HG03175 (cell line): ENCODE measurements at regions not wholly inside any gene's neighbourhood (a gene's known extent, or its start where the extent isn't known, plus 50 kb on each side); places are given as distances from the start of the nearest gene placed in this dataset.
A peak's percentile ranks its signal among the peaks of the same experiment; 100 is the strongest.

Experiments used
- ATAC-seq: cut with Tn5 transposase; IDR thresholded peaks from one replicate; pipeline ENCODE4 v1.9.1; 2021; ENCODE audit warnings: mild to moderate bottlenecking, moderate library complexity; ENCODE audit not compliant: unreplicated experiment

- no peak for ATAC-seq
Measured at GRCh38 chr9:88326936-88327335, 61.3 kb upstream of the SPIN1 start.

GRCh38 chr9:88326015-88326414, 62.2 kb upstream of the SPIN1 start:
- ATAC-seq = no peak

- peak; percentile 62 for ATAC-seq
Measured at GRCh38 chr9:88322906-88323566, 65.2 kb upstream of the SPIN1 start.

GRCh38 chr9:88321764-88322163, 66.5 kb upstream of the SPIN1 start:
- ATAC-seq = no peak

- ATAC-seq = no peak
Measured at GRCh38 chr9:88320748-88321415, 67.4 kb upstream of the SPIN1 start.

- ATAC-seq = no peak
Measured at GRCh38 chr9:88319936-88320747, 68.1 kb upstream of the SPIN1 start.

GRCh38 chr9:88313364-88314220, 74.7 kb upstream of the SPIN1 start:
- no peak for ATAC-seq

GRCh38 chr9:88312517-88313103, 75.6 kb upstream of the SPIN1 start:
- ATAC-seq = no peak

- ATAC-seq = no peak
Measured at GRCh38 chr9:88312045-88312444, 76.2 kb upstream of the SPIN1 start.

- no peak for ATAC-seq
Measured at GRCh38 chr9:88310310-88310980, 77.8 kb upstream of the SPIN1 start.

- ATAC-seq = no peak
Measured at GRCh38 chr9:88308831-88309560, 79.2 kb upstream of the SPIN1 start.

GRCh38 chr9:88307136-88307535, 81.1 kb upstream of the SPIN1 start:
- no peak for ATAC-seq

GRCh38 chr9:88303721-88304451, 84.4 kb upstream of the SPIN1 start:
- ATAC-seq = no peak

- no peak for ATAC-seq
Measured at GRCh38 chr9:88302579-88303324, 85.5 kb upstream of the SPIN1 start.

- no peak for ATAC-seq
Measured at GRCh38 chr9:88300556-88300955, 87.7 kb upstream of the SPIN1 start.

- ATAC-seq = no peak
Measured at GRCh38 chr9:88291856-88292255, 96.4 kb upstream of the SPIN1 start.

- ATAC-seq = no peak
Measured at GRCh38 chr9:88291056-88291455, 97.2 kb upstream of the SPIN1 start.

GRCh38 chr9:88289532-88289931, 98.7 kb upstream of the SPIN1 start:
- ATAC-seq = no peak
